ENCODE measurements at regions not wholly inside any gene's neighbourhood (a gene's known extent, or its start where the extent isn't known, plus 50 kb on each side); places are given as distances from the start of the nearest gene placed in this dataset.

DNA sequence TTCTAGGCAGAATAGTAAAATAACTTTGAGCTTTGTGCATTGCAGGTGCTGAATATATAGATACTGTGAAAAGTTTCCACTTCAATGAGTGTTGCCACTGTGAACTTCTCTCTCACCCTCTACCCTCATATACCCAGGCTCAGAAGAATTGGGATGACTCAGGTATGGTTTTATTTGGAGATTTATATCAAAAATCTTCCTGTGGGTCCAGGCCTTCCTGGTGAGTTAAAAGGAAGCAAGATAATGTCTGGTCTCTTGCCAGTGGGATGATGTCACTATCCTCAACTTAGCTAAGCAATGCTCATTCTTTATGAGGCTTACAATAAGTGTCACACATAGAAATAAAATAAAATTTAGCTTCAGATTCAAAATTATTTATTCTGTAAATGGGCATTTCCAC, 153.3 kb upstream of the TENT5D start:
- DNase-seq (ENCODE audit: low read depth) (no peak), FAIRE-seq (no peak)
- Histone ChIP-seq H3K4me3 (ENCODE audit: low read depth, low read length) (no peak overlapping the region), H3K36me3 (ENCODE audit: control insufficient read depth, insufficient read depth, low read length) (no peaks in the 10 kb centered on the region), H3K27me3 (ENCODE audit: control insufficient read depth, insufficient read depth, low read length) (no peaks in the 10 kb centered on the region)
- TF ChIP-seq, protein P1, sequence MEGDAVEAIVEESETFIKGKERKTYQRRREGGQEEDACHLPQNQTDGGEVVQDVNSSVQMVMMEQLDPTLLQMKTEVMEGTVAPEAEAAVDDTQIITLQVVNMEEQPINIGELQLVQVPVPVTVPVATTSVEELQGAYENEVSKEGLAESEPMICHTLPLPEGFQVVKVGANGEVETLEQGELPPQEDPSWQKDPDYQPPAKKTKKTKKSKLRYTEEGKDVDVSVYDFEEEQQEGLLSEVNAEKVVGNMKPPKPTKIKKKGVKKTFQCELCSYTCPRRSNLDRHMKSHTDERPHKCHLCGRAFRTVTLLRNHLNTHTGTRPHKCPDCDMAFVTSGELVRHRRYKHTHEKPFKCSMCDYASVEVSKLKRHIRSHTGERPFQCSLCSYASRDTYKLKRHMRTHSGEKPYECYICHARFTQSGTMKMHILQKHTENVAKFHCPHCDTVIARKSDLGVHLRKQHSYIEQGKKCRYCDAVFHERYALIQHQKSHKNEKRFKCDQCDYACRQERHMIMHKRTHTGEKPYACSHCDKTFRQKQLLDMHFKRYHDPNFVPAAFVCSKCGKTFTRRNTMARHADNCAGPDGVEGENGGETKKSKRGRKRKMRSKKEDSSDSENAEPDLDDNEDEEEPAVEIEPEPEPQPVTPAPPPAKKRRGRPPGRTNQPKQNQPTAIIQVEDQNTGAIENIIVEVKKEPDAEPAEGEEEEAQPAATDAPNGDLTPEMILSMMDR (IDR thresholded peaks at IDR 0.05; ENCODE audit: insufficient read depth, low read length, severe bottlenecking), result no peak

DNA sequence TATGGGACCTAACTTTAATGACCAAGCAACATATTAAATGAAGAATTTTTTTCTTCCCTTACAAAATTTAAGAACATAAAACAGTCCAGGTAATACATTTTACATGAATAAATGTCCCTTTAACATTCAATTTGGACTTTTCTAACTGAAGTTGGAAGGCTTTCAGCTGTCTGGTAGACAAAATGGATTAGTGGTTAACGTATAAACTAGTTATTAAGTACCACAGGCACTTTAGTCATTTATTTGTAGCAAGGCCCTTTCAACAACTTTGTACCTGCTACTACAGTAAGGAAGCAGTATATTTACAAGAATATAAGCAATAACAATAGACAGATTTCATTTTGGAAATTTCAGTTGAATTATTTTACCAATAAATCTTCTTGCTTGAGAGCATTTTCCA, 152.5 kb upstream of the TENT5D start:
- DNase-seq (ENCODE audit: low read depth) (no peak), FAIRE-seq (no peak)
- H3K4me3 ChIP-seq (ENCODE audit: low read depth, low read length), result no peak overlapping the region
- TF ChIP-seq, protein P1 (IDR thresholded peaks at IDR 0.05; ENCODE audit: insufficient read depth, low read length, severe bottlenecking), result no peak
- H3K36me3 ChIP-seq (ENCODE audit: control insufficient read depth, insufficient read depth, low read length), result no peaks in the 10 kb centered on the region
- H3K27me3 ChIP-seq (ENCODE audit: control insufficient read depth, insufficient read depth, low read length), result no peaks in the 10 kb centered on the region

DNA sequence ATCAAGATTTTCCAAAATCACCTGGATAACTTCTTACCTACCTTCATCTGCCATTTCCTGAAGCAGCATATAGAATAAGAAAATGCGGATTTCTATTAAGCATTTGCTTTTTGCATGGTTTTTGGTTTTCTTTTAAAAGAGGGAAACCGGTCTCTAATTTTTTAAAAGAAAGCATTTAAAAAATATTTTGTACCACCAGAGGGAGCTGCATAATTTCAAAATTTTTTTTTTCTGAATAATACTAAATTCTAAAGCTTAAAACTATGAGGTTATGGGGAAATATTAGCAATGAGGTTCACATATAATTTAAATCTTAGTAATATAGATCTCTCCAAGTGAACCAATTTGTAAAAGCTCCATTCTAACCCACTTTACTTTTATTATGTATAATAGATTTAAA, 137.7 kb upstream of the TENT5D start:
- Histone ChIP-seq H3K36me3 (ENCODE audit: control insufficient read depth, insufficient read depth, low read length) (no peaks in the 10 kb centered on the region), H3K4me3 (ENCODE audit: low read depth, low read length) (no peak overlapping the region), H3K27me3 (ENCODE audit: control insufficient read depth, insufficient read depth, low read length) (no peaks in the 10 kb centered on the region)
- FAIRE-seq, result no peak
- TF ChIP-seq, protein P1 (IDR thresholded peaks at IDR 0.05; ENCODE audit: insufficient read depth, low read length, severe bottlenecking), result no peak
- DNase-seq (ENCODE audit: low read depth), result no peak

DNA sequence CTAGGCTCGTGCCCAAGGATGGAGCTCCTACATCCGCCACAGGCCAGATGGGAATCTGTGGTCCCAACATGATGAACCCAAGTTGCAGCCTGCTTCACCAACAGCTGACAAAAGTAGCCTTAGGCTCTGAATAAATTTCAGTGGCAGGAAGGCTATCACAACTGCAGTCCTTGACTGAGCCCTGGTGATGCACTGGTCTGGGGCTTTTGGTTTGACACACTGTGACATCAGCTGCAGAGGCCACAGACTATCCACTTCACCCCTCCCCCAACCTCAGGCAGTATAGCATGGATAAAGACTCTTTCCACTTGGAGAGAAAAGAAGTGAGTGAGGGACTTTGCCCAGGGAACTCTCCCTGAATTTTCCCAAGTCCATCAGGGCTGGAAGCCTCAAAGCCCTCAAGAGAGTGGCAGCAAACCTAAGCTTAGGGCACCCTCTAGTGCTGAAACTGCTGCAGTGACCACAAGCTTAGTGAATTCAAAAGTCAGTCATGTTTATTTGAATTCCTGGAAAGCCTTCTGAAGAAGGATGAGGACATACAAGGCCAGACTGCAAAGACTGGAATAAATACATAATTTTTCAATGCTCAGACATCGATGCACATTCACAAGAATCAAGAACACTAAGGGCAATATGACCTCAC, 135.0 kb upstream of the TENT5D start:
- TF ChIP-seq, protein P1 (IDR thresholded peaks at IDR 0.05; ENCODE audit: insufficient read depth, low read length, severe bottlenecking), result peak; percentile 55
- Histone ChIP-seq H3K36me3 (ENCODE audit: control insufficient read depth, insufficient read depth, low read length) (no peaks in the 10 kb centered on the region), H3K27me3 (ENCODE audit: control insufficient read depth, insufficient read depth, low read length) (no peaks in the 10 kb centered on the region), H3K4me3 (ENCODE audit: low read depth, low read length) (no peak overlapping the region)
- FAIRE-seq (peak; percentile 50), DNase-seq (ENCODE audit: low read depth) (peak; percentile 26)

DNA sequence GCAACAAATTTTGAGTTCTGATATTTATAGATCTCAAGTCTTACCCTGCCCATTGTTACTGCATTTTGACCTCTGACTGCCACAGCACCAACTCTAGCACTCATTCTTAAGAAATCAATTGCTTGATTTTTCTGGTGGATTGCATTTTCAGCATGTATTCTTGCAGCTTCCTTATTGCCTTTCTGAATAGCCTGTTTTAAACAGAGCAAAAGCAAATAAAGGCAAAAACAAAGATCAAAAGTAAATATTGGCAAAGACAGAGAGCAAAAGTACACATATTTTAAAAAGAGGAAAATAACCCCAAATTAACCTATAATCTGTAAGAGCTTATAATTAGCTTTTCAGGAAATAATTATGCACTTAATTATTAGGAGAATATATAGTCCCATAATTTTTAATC, 129.4 kb upstream of the TENT5D start:
- FAIRE-seq (no peak), DNase-seq (ENCODE audit: low read depth) (no peak)
- no peaks in the 10 kb centered on the region for H3K27me3 ChIP-seq (ENCODE audit: control insufficient read depth, insufficient read depth, low read length)
- no peaks in the 10 kb centered on the region for H3K36me3 ChIP-seq (ENCODE audit: control insufficient read depth, insufficient read depth, low read length)
- H3K4me3 ChIP-seq (ENCODE audit: low read depth, low read length), result no peak overlapping the region
- TF ChIP-seq, protein P1 (IDR thresholded peaks at IDR 0.05; ENCODE audit: insufficient read depth, low read length, severe bottlenecking), result no peak

DNA sequence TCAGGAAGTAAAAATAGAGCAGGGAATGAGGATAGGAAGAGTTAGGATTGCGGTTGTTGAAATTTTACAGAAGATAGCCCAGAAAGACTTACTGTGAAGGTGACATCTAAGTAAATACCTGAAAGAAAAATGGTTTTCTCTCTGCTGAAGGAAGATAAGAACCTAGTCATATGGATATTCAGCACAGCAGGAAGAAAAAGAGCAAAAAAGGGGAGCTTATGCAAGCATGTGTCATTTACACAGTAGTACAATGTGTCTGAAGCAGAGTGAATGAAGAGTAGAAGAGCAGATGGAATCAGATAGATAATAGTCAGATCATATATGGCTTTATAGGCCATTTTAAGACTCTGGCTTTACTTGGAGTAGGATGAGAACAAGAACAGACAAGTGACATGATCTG, 126.9 kb upstream of the TENT5D start:
- TF ChIP-seq, protein P1 (IDR thresholded peaks at IDR 0.05; ENCODE audit: insufficient read depth, low read length, severe bottlenecking), result no peak
- FAIRE-seq (no peak), DNase-seq (ENCODE audit: low read depth) (no peak)
- no peaks in the 10 kb centered on the region for H3K36me3 ChIP-seq (ENCODE audit: control insufficient read depth, insufficient read depth, low read length)
- H3K27me3 ChIP-seq (ENCODE audit: control insufficient read depth, insufficient read depth, low read length), result no peaks in the 10 kb centered on the region
- H3K4me3 ChIP-seq (ENCODE audit: low read depth, low read length), result no peak overlapping the region

All from bronchial epithelial cell (primary cell).